Activated T-cell treated with anti-CD3 and anti-CD28 coated beads for 48 hours (primary cell): ENCODE measurements at regions not wholly inside any gene's neighbourhood (a gene's known extent, or its start where the extent isn't known, plus 50 kb on each side); places are given as distances from the start of the nearest gene placed in this dataset.
"Not testable (repeated sequence)": the region's sequence is repeated elsewhere in the genome, so short reads cannot be mapped to it uniquely, and the experiment has no call there.

Source experiments
- DNase-seq: peaks from one replicate; pipeline ENCODE4 v3.0.0-alpha.2; 2020; ENCODE audit warnings: low read depth

- DNase-seq: no peak
These were observed 737.9 kb upstream of the SLC35B3 start for GRCh38 chr6:9173229-9173628.

GRCh38 chr6:9172096-9172495 is 736.8 kb upstream of the SLC35B3 start:
- DNase-seq: no peak

- no peak for DNase-seq
These were observed 733.3 kb upstream of the SLC35B3 start for GRCh38 chr6:9168669-9169068.

- DNase-seq: no peak
These were observed 726.4 kb upstream of the SLC35B3 start for GRCh38 chr6:9161731-9162130.

GRCh38 chr6:9159051-9159450 is 723.7 kb upstream of the SLC35B3 start:
- no peak for DNase-seq

- no peak for DNase-seq
These were observed 720.5 kb upstream of the SLC35B3 start for GRCh38 chr6:9155836-9156235.

GRCh38 chr6:9143140-9143539 is 707.8 kb upstream of the SLC35B3 start:
- no peak for DNase-seq

GRCh38 chr6:9140951-9141460 is 705.7 kb upstream of the SLC35B3 start:
- no peak for DNase-seq

- DNase-seq: no peak
These were observed 704.8 kb upstream of the SLC35B3 start for GRCh38 chr6:9140172-9140571.

- no peak for DNase-seq
These were observed 704.4 kb upstream of the SLC35B3 start for GRCh38 chr6:9139746-9140145.

GRCh38 chr6:9138936-9139335 is 703.6 kb upstream of the SLC35B3 start:
- no peak for DNase-seq

- no peak for DNase-seq
These were observed 700.9 kb upstream of the SLC35B3 start for GRCh38 chr6:9136141-9136822.

- DNase-seq: no peak
These were observed 696.3 kb upstream of the SLC35B3 start for GRCh38 chr6:9131616-9132015.

GRCh38 chr6:9131201-9131600 is 695.9 kb upstream of the SLC35B3 start:
- DNase-seq: no peak

GRCh38 chr6:9128970-9129369 is 693.6 kb upstream of the SLC35B3 start:
- no peak for DNase-seq

- no peak for DNase-seq
These were observed 691.7 kb upstream of the SLC35B3 start for GRCh38 chr6:9126878-9127560.

- not testable (repeated sequence) for DNase-seq
These were observed 690.7 kb upstream of the SLC35B3 start for GRCh38 chr6:9126034-9126433.

- no peak for DNase-seq
These were observed 686.2 kb upstream of the SLC35B3 start for GRCh38 chr6:9121549-9121948.

GRCh38 chr6:9116026-9116425 is 680.7 kb upstream of the SLC35B3 start:
- no peak for DNase-seq

- no peak for DNase-seq
These were observed 677.2 kb upstream of the SLC35B3 start for GRCh38 chr6:9112544-9112943.

GRCh38 chr6:9103876-9104521 is 668.7 kb upstream of the SLC35B3 start:
- DNase-seq: no peak

GRCh38 chr6:9101920-9102319 is 666.6 kb upstream of the SLC35B3 start:
- no peak for DNase-seq
